Cerebellar nuclear complex (tissue), 1 donor: ENCODE measurements at regions not wholly inside any gene's neighbourhood (a gene's known extent, or its start where the extent isn't known, plus 50 kb on each side); places are given as distances from the start of the nearest gene placed in this dataset.
"Not testable (repeated sequence)": the region's sequence is repeated elsewhere in the genome, so short reads cannot be mapped to it uniquely, and the experiment has no call there.

ENCODE experiments used
- DNase-seq, 2 experiments: peaks; one replicate each; lab custom pipeline; 2025; lab: John Stamatoyannopoulos, UW

DNA sequence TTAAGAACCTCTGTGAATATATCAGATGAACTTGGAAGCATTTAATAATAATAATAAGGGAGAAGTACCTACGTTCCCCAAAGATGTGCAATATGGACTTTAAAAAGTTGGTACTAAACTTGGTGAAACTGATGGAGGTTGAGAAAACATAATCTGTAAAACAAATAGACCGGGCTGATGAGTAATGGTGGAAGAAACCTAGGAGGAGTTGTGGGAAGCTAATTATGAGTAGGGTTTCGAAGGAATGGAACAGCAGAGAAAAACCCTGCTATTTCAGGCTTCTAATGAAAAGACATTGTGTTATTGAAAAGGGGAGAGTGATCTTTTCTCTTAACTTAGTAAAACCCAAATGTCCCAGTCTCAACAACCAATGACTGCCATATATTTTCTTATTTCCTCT, 229.3 kb downstream of the PCSK1 start:
- DNase-seq, result no peak

DNA sequence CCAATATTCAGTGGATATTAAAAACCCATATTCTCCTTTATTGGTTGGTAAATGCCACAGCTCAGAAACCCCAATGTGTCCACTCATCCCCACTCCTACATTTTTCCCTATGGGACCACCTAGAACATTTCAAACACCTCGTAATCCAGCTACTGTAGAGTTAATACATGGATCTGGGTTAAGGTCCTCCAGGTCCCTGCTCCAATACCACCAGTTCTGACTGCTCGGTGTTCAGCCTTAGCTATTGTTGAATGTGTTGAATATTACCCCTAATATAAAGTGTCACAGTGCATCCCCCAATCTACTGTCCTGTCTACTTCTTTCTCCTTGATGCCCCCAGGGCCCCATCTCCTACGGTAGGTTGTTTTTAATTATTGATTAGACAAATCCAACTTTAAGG, 231.5 kb downstream of the PCSK1 start:
- DNase-seq, result no peak

DNA sequence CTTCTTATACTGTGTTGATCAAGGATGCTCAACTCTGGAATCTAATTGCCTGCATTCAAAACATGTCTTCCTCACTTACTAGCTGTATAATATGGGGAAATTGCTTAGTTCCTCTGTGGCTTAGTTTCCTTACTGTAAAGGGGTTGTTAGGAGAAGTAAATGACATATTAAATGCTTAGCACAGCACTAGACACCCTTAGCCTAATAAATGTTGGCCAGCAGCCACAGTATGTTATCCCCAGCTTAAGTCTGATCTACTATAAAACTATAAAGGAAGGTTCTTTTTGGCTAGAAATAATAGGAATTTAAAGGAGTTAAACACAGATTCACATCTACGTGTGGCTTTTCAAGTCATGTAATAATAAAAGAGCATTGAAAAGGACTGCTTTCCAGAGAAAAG, 232.4 kb downstream of the PCSK1 start:
- DNase-seq, result no peak

- DNase-seq, result no peak
These were observed 233.3 kb downstream of the PCSK1 start for GRCh38 chr5:96199713-96200183.

GRCh38 chr5:96198356-96199058, 234.5 kb downstream of the PCSK1 start:
- no peak for DNase-seq

- not testable (repeated sequence) for DNase-seq
These were observed 235.3 kb downstream of the PCSK1 start for GRCh38 chr5:96197767-96198166.

DNA sequence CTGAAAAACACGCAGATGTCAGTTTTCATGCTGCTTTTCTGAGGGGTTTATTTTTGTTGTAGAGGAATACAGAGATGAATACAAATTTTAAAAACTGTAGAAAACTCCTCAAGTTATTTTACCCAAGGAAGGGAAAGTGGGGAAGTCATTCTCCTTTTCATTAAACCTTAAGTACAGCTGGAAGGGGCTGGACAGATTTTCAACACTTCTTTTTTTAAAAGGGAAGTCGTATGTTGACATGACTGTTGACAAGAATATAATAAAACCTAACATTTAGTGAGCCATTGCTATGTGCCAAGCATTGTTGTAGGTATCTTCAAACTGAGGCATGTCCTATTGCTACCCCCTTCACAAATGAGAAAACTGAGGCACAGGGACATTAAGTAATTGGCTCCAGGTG, 235.7 kb upstream of the ELL2 start:
- no peak for DNase-seq

GRCh38 chr5:96196890-96197289, 235.2 kb upstream of the ELL2 start:
- DNase-seq, result no peak

DNA sequence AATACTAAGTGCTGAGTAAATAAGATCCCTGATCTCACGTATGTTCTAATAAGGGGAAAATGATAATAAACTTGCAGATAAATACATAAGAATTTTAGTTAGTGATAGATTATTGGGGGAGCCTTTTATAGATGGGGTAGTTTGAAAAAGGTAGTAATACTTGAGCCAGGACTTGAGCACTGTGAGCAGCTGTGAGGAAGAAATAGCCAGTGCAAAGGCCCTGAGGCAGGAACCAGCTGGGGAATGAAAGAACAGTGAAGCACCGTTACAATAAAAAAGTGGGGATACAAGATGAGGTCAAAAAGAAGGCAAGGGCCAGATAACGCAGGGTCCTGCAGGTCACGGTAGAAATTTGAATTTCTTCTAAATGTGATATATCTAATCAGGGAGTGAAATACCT, 234.8 kb upstream of the ELL2 start:
- DNase-seq, result no peak

DNA sequence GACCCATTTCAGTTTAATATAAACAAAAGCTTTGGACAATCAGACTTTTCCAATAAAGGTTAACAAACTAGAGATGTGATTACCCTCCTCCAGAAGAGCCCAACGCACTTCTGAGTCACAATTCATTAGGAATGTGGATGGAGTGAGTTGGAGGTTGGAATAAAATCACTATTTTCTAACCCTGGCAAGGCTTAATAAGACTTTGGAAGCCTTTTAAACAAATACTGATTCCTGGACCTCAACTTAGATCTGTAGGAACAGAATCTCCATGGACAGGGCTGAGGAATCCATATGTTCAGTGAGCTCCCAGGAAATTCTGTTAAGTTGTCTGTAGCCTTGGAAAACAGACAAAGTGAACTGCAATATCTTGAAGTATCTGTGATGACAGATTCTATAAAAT, 233.5 kb upstream of the ELL2 start:
- DNase-seq, result no peak

DNA sequence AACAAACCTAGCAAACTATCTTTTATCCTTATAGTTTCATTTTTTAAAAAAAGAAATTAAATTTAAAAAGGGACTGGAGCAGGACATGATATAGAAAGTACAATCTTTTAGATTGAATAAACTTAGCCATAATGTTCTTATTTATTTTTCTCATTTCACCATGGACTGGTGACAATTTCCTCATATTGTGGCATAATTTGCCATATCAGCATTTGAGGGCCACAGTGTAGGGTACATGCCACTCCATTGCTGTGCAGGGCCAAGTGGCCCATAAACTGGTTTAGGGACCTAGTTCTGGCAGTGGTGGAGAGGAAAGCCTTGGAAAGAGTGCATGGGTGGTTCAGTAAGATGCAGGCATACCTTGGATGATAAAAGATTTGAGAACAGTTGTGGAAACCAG, 232.9 kb upstream of the ELL2 start:
- DNase-seq, result no peak

GRCh38 chr5:96193946-96194345, 232.3 kb upstream of the ELL2 start:
- no peak for DNase-seq

GRCh38 chr5:96189987-96190386, 228.3 kb upstream of the ELL2 start:
- DNase-seq, result no peak

GRCh38 chr5:96189028-96189826, 227.6 kb upstream of the ELL2 start:
- DNase-seq, result no peak

DNA sequence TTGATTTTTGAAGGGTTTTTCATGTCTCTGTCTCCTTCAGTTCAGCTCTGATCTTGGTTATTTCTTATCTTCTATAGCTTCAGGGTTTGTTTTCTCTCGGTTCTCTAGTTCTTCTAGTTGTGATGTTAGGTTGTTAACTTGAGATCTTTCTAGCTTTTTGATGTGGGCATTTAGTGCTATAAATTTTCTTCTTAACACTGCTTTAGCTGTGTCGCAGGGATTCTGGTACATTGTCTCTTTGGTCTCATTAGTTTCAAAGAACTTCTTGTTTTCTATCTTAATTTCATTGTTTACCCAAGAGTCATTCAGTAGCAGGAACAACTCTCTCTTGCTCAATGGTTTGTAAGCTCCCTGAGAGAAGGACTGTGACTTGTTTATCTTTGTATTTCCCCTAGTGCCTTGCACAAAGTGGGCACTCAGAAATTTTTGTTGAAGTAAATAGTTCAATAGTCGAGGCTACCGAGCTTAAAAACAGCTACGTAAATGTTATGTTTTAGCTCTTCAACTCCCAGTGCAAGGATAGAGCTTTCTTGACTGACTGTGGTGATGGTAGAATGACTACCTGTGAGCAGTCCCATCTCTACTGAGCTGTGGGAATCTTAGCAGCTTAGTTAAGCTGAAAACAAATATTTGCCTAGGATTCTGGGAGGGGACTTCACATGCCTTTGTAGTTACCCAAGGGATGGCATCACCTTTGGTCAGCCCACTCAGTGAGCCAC, 225.8 kb upstream of the ELL2 start:
- no peak for DNase-seq

GRCh38 chr5:96184510-96184909, 222.9 kb upstream of the ELL2 start:
- DNase-seq, result not testable (repeated sequence)

DNA sequence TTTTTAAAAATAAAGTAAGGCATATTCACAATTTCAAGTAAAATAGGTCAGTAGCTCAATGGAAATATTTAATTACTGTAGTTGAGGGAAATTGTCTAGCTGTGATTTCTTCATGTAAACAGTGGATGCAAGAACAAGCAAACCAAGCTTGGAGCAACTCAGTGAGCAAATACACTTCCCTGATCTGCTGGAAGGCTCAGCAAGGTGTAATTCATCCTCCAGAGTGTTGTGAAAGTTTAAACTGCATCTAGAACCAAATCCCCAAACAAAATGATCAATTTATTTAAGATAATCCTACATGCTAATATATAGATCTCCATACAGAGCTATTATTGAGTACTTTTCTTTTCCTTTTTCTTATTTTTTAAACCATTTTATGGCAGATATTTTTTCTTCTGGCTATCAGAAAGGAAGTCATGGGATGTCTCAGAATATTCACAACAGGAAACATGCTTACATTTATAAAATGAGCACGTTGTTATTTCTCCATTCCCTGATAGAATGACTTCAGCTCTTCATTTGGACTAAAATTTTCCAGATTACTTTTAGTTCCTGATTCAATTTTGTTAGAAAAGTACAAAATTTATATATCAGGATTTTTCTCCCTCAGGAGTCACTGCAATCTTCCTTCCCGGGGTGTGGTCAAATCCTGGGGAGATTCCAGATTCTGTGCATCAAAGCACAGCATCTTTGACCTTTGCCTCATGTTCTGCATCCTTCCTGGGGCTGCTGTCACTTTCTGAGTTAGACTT, 219.2 kb upstream of the ELL2 start:
- no peak for DNase-seq

DNA sequence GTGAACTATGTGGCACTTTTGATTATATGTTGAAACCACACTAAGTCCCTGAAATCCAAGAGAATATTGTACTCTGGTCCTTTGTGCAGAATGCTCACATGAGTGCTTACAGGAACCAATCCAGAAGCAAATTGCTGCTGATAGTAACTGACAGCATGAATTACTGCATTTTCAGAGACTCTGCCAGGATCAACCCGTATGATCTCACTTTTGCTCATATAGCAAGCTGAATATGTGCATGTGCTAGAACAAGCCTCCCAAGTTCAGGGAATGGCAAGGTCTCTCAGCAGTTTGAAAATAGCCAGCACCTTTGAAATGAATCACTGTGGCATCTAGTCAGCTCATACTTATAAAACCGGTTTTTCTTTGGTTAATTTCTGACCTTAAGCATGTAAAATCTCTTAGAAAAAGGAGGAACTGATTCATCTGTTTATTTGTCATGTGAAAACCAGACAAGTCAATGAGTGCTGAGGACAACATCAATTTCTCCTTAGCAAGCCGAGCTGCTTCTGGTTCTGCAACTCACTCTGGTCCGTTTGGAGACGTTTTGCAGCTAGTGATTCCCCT, 215.7 kb upstream of the ELL2 start:
- no peak for DNase-seq

GRCh38 chr5:96176022-96176421, 214.4 kb upstream of the ELL2 start:
- no peak for DNase-seq

- DNase-seq, result no peak
These were observed 213.4 kb upstream of the ELL2 start for GRCh38 chr5:96175090-96175489.

GRCh38 chr5:96173366-96173765, 211.7 kb upstream of the ELL2 start:
- DNase-seq, result no peak

GRCh38 chr5:96172436-96172835, 210.8 kb upstream of the ELL2 start:
- DNase-seq, result no peak
